Activated naive CD4-positive, alpha-beta T cell treated with anti-CD3 and anti-CD28 coated beads, Interleukin-2, amount 10 ng/mL, durations not matched to agents 7 days and 5 days (primary cell): ENCODE measurements at regions not wholly inside any gene's neighbourhood (a gene's known extent, or its start where the extent isn't known, plus 50 kb on each side); places are given as distances from the start of the nearest gene placed in this dataset.

ENCODE experiments used
- CTCF ChIA-PET: fragments of 350-600 bp; sonication (Branson Sonifier 250); formaldehyde crosslinking; loops from one replicate; lab custom pipeline; 2021; ENCODE audit warnings: antibody characterized with exemption; lab: Charles Lee
- DNase-seq: peaks from one replicate; pipeline ENCODE4 v3.0.0-alpha.2; 2020
- H3K27ac Mint-ChIP-seq: one replicate; pipeline ENCODE4 v1.8.0; 2021; ENCODE audit warnings: mild to moderate bottlenecking, moderate library complexity, mixed read lengths
- H3K27me3 Mint-ChIP-seq: one replicate; pipeline ENCODE4 v1.8.0; 2021; ENCODE audit warnings: mild to moderate bottlenecking, mixed read lengths
- H3K36me3 Mint-ChIP-seq: one replicate; pipeline ENCODE4 v1.8.0; 2021; ENCODE audit warnings: mixed read lengths
- H3K4me1 Mint-ChIP-seq: one replicate; pipeline ENCODE4 v1.8.0; 2021; ENCODE audit warnings: mixed read lengths
- H3K4me3 Mint-ChIP-seq: one replicate; pipeline ENCODE4 v1.8.0; 2021; ENCODE audit warnings: mild to moderate bottlenecking, moderate library complexity, mixed read lengths
- H3K9me3 Mint-ChIP-seq: one replicate; pipeline ENCODE4 v1.8.0; 2021; ENCODE audit warnings: mixed read lengths

DNA sequence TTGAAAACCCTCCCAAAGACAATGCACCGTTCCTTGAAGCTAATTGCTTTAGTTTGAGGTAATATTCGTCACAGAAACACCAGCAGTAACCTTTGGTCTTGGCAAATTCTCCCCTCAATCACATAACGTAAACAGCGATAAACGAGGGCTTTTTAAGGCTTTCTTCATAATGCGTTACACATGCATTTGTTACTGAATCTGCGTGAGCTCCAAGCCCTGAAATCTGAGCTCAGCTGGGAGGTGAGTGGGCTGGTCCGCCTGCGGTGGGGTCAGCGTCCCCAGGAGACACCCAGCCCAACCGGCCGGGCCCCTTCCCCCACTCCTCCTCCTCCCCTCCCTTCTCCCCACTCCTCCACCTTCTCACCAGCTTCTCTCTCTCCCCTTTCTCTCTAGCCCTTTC is 91.1 kb downstream of the BARX1 start:
- Mint-ChIP-seq H3K4me3 (no peak overlapping the region), H3K4me1 (no peaks in the 10 kb centered on the region), H3K27me3 (peaks cover 55% of the 10 kb centered on the region), H3K9me3 (no peaks in the 10 kb centered on the region), H3K27ac (no peak overlapping the region), H3K36me3 (no peaks in the 10 kb centered on the region)
- DNase-seq: no peak
- CTCF ChIA-PET: no interaction called here

DNA sequence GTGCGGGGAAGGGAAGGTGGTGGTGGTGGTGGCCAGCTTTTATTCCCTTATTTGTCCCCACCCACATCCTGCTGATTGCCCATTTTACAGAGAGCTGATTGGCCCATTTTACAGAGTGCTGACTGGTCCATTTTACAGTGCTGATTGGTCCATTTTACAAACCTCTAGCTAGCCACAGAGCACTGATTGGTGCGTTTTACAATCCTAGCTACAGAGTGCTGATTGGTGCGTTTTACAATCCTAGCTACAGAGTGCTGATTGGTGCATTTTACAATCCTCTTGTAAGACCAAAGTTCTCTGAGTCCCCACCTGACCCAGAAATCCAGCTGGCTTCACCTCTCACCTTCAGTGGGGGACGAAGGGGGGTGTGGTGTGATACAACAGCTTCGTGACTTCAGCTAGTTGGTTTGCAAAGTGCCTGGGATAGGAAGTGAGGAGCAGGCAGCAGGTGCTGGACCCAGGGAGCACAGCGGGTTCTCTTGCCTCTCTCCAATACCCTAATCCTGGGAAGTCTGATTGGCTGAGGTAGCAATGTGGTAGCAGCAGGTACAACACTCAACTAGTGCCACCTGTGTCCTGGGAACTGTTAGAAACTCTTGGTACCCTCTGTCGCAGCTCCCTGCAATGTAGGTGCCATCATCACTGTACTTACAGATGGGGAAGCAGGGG is 92.1 kb downstream of the BARX1 start:
- no peak overlapping the region for H3K27ac Mint-ChIP-seq
- no peaks in the 10 kb centered on the region for H3K9me3 Mint-ChIP-seq
- no peak overlapping the region for H3K4me3 Mint-ChIP-seq
- CTCF ChIA-PET: interaction anchor here (1.1 kb wide), 1 partner anchor 35 kb away, joined by 3 read pairs; no protein-coding TSS in a partner anchor
- no peaks in the 10 kb centered on the region for H3K36me3 Mint-ChIP-seq
- no peak for DNase-seq
- no peaks in the 10 kb centered on the region for H3K4me1 Mint-ChIP-seq
- peaks cover 61% of the 10 kb centered on the region for H3K27me3 Mint-ChIP-seq

DNA sequence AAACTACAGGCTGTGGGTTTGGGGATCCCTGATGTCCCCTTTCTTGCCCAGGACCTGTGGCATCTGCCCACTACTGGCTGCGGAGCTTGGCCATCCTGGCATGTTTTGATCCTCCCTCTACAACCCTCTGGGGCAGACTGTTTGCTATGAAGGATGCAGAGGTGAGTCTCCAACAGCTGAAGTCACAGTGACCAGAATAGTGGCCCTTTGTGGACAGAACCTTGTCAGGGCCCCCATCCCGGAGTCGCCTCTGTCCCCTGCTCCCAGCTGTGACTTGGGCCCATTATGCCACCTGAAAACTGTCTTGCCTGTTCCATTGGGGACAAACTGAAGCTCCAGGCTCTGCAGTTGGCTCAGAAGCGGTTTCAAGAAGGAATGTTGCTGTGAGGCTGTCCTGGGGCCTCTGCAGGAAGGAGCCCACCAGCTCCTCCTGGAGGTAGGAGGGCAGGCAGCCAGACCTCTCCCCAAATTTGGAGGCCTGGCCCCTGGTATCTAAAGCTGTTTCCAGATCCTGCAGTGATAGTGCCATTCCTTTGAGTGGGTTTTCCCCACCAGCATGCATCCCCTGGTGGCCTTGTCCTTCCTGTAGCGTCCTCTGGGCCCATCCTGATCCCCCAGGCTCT is 93.3 kb downstream of the BARX1 start:
- CTCF ChIA-PET: no interaction called here
- H3K27ac Mint-ChIP-seq: no peak overlapping the region
- DNase-seq: no peak
- H3K4me1 Mint-ChIP-seq: no peaks in the 10 kb centered on the region
- no peak overlapping the region for H3K4me3 Mint-ChIP-seq
- no peaks in the 10 kb centered on the region for H3K9me3 Mint-ChIP-seq
- no peaks in the 10 kb centered on the region for H3K36me3 Mint-ChIP-seq
- peaks cover 70% of the 10 kb centered on the region for H3K27me3 Mint-ChIP-seq

GRCh38 chr9:93860694-93861658 is 94.2 kb downstream of the BARX1 start:
- no peaks in the 10 kb centered on the region for H3K36me3 Mint-ChIP-seq
- CTCF ChIA-PET: no interaction called here
- H3K27ac Mint-ChIP-seq: no peak overlapping the region
- peaks cover 78% of the 10 kb centered on the region for H3K27me3 Mint-ChIP-seq
- no peaks in the 10 kb centered on the region for H3K4me1 Mint-ChIP-seq
- H3K9me3 Mint-ChIP-seq: no peaks in the 10 kb centered on the region
- H3K4me3 Mint-ChIP-seq: no peak overlapping the region
- no peak for DNase-seq

- Mint-ChIP-seq H3K4me3 (no peak overlapping the region), H3K27me3 (peaks cover 84% of the 10 kb centered on the region), H3K27ac (no peak overlapping the region), H3K36me3 (no peaks in the 10 kb centered on the region), H3K9me3 (no peaks in the 10 kb centered on the region), H3K4me1 (no peaks in the 10 kb centered on the region)
- no peak for DNase-seq
- CTCF ChIA-PET: no interaction called here
These were observed 95.5 kb downstream of the BARX1 start for GRCh38 chr9:93859431-93860215.

GRCh38 chr9:93857528-93857927 is 97.6 kb downstream of the BARX1 start:
- H3K36me3 Mint-ChIP-seq: no peaks in the 10 kb centered on the region
- no peak overlapping the region for H3K4me3 Mint-ChIP-seq
- H3K4me1 Mint-ChIP-seq: no peaks in the 10 kb centered on the region
- CTCF ChIA-PET: no interaction called here
- DNase-seq: no peak
- no peak overlapping the region for H3K27ac Mint-ChIP-seq
- peaks cover 78% of the 10 kb centered on the region for H3K27me3 Mint-ChIP-seq
- H3K9me3 Mint-ChIP-seq: no peaks in the 10 kb centered on the region

DNA sequence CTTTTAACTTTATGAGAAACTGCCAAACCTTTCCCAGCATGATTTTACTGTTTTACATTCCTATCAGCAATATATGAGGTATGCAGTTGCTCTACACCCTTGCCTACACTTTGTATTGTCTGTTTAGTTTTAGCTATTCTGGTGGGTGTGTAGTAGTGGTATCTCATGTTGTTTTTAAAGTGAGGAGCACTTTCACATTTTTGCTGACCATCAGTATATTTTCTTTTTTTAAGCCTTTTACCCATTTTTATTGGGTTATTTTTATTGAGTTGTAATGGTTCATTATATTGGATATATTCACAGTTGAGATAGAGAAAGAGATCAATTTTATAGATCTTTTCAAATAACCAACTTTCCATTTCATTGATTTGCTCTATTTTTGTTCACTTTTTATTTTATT is 102.4 kb downstream of the BARX1 start:
- DNase-seq: no peak
- Mint-ChIP-seq H3K27ac (no peak overlapping the region), H3K4me3 (no peak overlapping the region), H3K36me3 (no peaks in the 10 kb centered on the region), H3K4me1 (no peaks in the 10 kb centered on the region), H3K27me3 (peaks cover 63% of the 10 kb centered on the region), H3K9me3 (no peaks in the 10 kb centered on the region)
- CTCF ChIA-PET: no interaction called here

GRCh38 chr9:93846349-93846748 is 108.8 kb downstream of the BARX1 start:
- CTCF ChIA-PET: no interaction called here
- H3K4me3 Mint-ChIP-seq: no peak overlapping the region
- H3K4me1 Mint-ChIP-seq: no peaks in the 10 kb centered on the region
- H3K27ac Mint-ChIP-seq: no peak overlapping the region
- no peaks in the 10 kb centered on the region for H3K9me3 Mint-ChIP-seq
- no peak for DNase-seq
- peaks cover 32% of the 10 kb centered on the region for H3K27me3 Mint-ChIP-seq
- no peaks in the 10 kb centered on the region for H3K36me3 Mint-ChIP-seq

DNA sequence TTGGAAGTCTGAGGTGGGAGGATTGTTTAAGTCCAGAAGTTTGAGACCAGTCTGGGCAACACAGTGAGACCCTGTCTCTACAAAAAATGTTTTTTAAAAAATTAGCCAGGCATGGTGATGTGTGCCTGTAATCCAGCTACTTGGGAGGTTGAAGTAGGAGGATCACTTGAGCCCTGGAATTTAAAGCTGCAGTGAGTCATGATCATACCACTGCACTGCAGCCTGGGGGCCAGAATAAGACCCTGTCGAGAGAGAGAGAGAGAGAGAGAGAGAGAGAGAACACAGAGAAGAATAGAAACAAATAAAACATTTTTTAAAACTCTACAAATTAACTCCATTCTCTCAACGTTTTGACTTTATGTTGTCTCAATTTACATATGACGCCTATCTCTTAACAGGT is 111.8 kb downstream of the BARX1 start:
- no peak overlapping the region for H3K4me3 Mint-ChIP-seq
- CTCF ChIA-PET: no interaction called here
- no peaks in the 10 kb centered on the region for H3K9me3 Mint-ChIP-seq
- DNase-seq: no peak
- H3K36me3 Mint-ChIP-seq: no peaks in the 10 kb centered on the region
- no peak overlapping the region for H3K27ac Mint-ChIP-seq
- H3K4me1 Mint-ChIP-seq: no peaks in the 10 kb centered on the region
- peaks cover 19% of the 10 kb centered on the region for H3K27me3 Mint-ChIP-seq

DNA sequence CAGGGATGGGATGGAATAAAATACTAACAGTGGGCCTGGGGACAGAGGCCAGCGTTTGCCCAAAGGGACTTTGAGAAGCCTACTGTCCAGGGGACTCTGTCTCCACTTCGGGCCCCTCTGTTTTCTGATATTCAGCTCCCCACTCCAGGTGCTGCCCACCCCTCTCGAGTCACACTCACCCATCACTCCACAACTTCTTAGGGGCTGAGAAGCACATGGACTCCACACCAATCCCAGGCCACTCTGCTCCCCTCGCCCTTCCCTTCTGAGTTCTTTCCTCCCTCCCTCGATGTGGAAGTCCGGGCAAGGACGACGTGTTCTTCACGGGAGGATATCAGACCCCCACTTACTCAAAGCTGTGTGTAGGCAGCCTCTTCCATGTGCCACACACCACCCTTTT is 124.5 kb downstream of the BARX1 start:
- Mint-ChIP-seq H3K27ac (no peak overlapping the region), H3K36me3 (no peaks in the 10 kb centered on the region), H3K4me1 (peaks cover 6% of the 10 kb centered on the region), H3K9me3 (peaks cover 4% of the 10 kb centered on the region), H3K27me3 (peaks cover 54% of the 10 kb centered on the region), H3K4me3 (no peak overlapping the region)
- no peak for DNase-seq
- CTCF ChIA-PET: no interaction called here

DNA sequence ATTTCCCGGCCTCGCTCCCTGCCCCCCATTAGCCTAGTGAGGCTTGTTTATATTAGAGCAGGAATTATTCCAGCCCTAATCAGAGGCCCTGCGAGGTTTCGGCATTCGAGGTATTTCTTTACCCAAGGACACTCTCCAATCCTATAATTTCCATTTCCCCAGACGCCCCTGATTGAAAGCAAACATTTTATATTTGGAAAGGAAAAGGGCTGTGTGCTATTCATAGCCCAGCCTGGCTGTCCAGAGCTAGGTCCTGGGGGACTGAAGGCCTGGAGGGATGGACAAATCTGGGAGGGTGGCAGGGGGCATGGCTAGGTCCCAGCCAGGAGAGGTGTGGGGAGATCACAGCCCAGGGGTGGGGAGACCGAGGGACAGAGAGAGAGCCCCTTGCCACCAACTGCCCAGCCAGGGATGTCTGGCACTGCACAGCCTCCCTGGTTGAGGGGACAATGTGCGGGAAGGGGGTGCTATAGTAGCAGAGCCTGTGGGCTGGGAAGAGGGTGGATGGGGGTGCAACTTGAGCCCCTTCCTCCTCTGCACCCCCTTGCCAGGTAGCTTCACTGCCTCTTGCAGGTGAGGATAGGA is 125.1 kb downstream of the BARX1 start:
- peaks cover 54% of the 10 kb centered on the region for H3K27me3 Mint-ChIP-seq
- H3K9me3 Mint-ChIP-seq: peaks cover 4% of the 10 kb centered on the region
- H3K4me1 Mint-ChIP-seq: peaks cover 6% of the 10 kb centered on the region
- CTCF ChIA-PET: no interaction called here
- no peaks in the 10 kb centered on the region for H3K36me3 Mint-ChIP-seq
- DNase-seq: no peak
- H3K27ac Mint-ChIP-seq: no peak overlapping the region
- H3K4me3 Mint-ChIP-seq: no peak overlapping the region

DNA sequence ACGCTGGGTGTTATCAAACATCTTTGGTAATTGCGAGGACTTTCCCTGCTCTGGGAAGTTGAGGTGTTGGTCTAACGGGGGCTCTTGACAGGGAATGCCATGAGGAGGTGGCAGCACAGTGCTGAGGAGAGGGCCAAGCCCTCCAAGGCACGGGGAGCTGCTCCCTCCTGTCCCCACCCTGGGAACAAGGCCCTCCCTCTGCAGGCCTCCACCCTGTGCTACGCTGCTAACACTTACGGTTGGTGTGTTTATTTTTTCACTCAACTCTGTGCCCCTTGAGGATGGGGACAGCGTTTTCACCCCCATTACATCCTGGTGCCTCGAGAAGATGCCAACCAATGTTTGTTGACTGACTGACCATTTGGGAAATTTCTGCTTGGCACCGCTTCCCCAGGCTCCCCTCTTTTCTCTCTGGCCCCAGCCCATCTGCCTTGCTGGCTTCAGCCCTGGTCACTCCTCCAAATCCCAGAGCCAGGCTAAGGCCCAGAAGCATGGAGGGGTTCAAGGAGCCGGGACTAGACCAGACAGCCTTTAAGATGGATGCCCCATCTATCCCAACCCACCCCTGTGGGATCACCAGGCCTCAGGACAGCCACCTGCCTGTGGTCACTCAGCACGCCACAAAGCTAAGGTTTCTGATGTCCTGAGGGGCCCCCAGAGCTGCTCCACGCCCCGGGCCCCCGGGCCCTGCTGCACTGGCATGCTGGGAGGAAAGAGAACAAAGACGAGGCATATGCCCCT is 125.7 kb downstream of the BARX1 start:
- peaks cover 4% of the 10 kb centered on the region for H3K9me3 Mint-ChIP-seq
- H3K4me3 Mint-ChIP-seq: no peak overlapping the region
- no peak for DNase-seq
- CTCF ChIA-PET: no interaction called here
- peaks cover 6% of the 10 kb centered on the region for H3K4me1 Mint-ChIP-seq
- H3K36me3 Mint-ChIP-seq: no peaks in the 10 kb centered on the region
- H3K27me3 Mint-ChIP-seq: peaks cover 58% of the 10 kb centered on the region
- no peak overlapping the region for H3K27ac Mint-ChIP-seq
